A673 (cell line): ENCODE measurements at regions not wholly inside any gene's neighbourhood (a gene's known extent, or its start where the extent isn't known, plus 50 kb on each side); places are given as distances from the start of the nearest gene placed in this dataset.

Experiments
- BruUV-seq: library from RNA; stranded (reverse); fragments of 400-500 nt; replicated peaks from 2 replicates; lab custom pipeline; 2021; lab: Mats Ljungman, UMichigan
- CTCF ChIA-PET: fragments of 300-600 bp; sonication (Branson Sonifier 250); formaldehyde crosslinking; loops from one replicate; lab custom pipeline; 2022; ENCODE audit warnings: antibody characterized with exemption; lab: Charles Lee
- POLR2A ChIA-PET: fragments of 300-600 bp; sonication (Branson Sonifier 250); formaldehyde crosslinking; loops from one replicate; lab custom pipeline; 2022; ENCODE audit warnings: antibody characterized with exemption; ENCODE audit not compliant: low non-redundant PET; lab: Charles Lee
- DNase-seq: peaks from one replicate; pipeline ENCODE4 v3.0.0-alpha.2; 2015; ENCODE audit warnings: low spot score
- H3K27ac ChIP-seq: fragments of 200-600 bp; sonication (generic); 2 replicates; pipeline ENCODE4 v1.5.1; 2016; ENCODE audit warnings: mixed run types, low read depth, mild to moderate bottlenecking, mixed read lengths, antibody characterized with exemption, low read length; ENCODE audit not compliant: poor library complexity, severe bottlenecking
- H3K27me3 ChIP-seq: fragments of 200-600 bp; sonication (generic); replicated peaks from 2 replicates; pipeline ENCODE4 v1.6.1; 2017; ENCODE audit warnings: mixed run types, low read depth, mild to moderate bottlenecking, mixed read lengths, antibody characterized with exemption, low read length; ENCODE audit not compliant: insufficient read depth, poor library complexity
- H3K36me3 ChIP-seq: fragments of 200-600 bp; sonication (generic); 2 replicates; pipeline ENCODE4 v1.6.1; 2016; ENCODE audit warnings: mixed run types, mild to moderate bottlenecking, mixed read lengths, antibody characterized with exemption, low read length; ENCODE audit not compliant: insufficient read depth, poor library complexity, severe bottlenecking
- H3K4me1 ChIP-seq: fragments of 200-600 bp; sonication (generic); 2 replicates; pipeline ENCODE4 v1.6.1; 2017; ENCODE audit warnings: mixed run types, mild to moderate bottlenecking, mixed read lengths, antibody characterized with exemption, low read length; ENCODE audit not compliant: insufficient read depth, poor library complexity, severe bottlenecking
- H3K4me3 ChIP-seq: fragments of 200-600 bp; sonication (generic); 2 replicates; pipeline ENCODE4 v1.5.1; 2016; ENCODE audit warnings: low read depth, mixed run types, mild to moderate bottlenecking, mixed read lengths, low read length; ENCODE audit not compliant: poor library complexity, severe bottlenecking
- H3K9me3 ChIP-seq: fragments of 200-600 bp; sonication (generic); 2 replicates; pipeline ENCODE4 v1.6.1; 2016; ENCODE audit warnings: mixed run types, low read depth, mild to moderate bottlenecking, mixed read lengths, antibody characterized with exemption, low read length; ENCODE audit not compliant: poor library complexity, severe bottlenecking
- EZH2 ChIP-seq: fragments of 200-600 bp; sonication (generic); IDR thresholded peaks from 2 replicates; pipeline ENCODE4 v1.6.1; 2017; ENCODE audit warnings: borderline replicate concordance, low read depth, mild to moderate bottlenecking, mixed read lengths, antibody characterized with exemption, low read length; ENCODE audit not compliant: poor library complexity, severe bottlenecking
- intact Hi-C: fragments of 100-400 bp; cut with micrococcal nuclease; formaldehyde crosslinking; loops from one replicate; pipeline ENCODE4 v1.10.0; 2022; ENCODE audit not compliant: unreplicated experiment
- TF ChIP-seq, protein P1 (sequence below): fragments of 300-800, 200-600 bp; sonication (generic); conservative IDR thresholded peaks from 2 replicates; pipeline ENCODE4 v1.5.1; 2017; ENCODE audit warnings: low read depth, mild to moderate bottlenecking, antibody characterized with exemption, low read length, moderate library complexity, mixed read lengths

DNA sequence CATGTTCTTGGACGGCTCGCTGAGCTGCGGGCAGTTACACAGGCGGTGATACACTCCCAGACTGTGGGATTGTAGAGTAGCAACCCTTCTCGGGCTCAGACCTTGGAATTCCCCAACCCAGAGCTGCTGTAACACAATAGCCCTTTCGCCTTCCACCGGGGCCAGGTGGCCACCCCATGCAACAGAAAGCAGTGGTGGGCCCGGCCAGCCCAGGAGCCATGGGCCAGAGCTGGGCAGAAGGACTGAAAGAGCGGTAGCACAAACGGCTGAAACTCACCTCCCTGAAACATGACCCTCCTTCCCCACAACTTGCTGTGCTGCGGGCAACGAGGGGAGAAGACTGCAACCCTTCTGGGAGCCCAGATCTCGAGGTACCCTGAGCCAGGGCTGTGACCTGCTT is 429.0 kb downstream of the SLITRK1 start:
- H3K4me3 ChIP-seq = no peak overlapping the region
- H3K27me3 ChIP-seq = no peaks in the 10 kb centered on the region
- no peaks in the 10 kb centered on the region for H3K9me3 ChIP-seq
- no peaks in the 10 kb centered on the region for H3K36me3 ChIP-seq
- H3K4me1 ChIP-seq = no peaks in the 10 kb centered on the region
- CTCF ChIA-PET = no interaction called here
- no peak for DNase-seq
- POLR2A ChIA-PET = no interaction called here
- intact Hi-C loops = no loop called here
- no peak overlapping the region for H3K27ac ChIP-seq
- TF ChIP-seq EZH2 = no peak
- TF ChIP-seq, protein P1, sequence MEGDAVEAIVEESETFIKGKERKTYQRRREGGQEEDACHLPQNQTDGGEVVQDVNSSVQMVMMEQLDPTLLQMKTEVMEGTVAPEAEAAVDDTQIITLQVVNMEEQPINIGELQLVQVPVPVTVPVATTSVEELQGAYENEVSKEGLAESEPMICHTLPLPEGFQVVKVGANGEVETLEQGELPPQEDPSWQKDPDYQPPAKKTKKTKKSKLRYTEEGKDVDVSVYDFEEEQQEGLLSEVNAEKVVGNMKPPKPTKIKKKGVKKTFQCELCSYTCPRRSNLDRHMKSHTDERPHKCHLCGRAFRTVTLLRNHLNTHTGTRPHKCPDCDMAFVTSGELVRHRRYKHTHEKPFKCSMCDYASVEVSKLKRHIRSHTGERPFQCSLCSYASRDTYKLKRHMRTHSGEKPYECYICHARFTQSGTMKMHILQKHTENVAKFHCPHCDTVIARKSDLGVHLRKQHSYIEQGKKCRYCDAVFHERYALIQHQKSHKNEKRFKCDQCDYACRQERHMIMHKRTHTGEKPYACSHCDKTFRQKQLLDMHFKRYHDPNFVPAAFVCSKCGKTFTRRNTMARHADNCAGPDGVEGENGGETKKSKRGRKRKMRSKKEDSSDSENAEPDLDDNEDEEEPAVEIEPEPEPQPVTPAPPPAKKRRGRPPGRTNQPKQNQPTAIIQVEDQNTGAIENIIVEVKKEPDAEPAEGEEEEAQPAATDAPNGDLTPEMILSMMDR = no peak
- BruUV-seq = no TSS peak

DNA sequence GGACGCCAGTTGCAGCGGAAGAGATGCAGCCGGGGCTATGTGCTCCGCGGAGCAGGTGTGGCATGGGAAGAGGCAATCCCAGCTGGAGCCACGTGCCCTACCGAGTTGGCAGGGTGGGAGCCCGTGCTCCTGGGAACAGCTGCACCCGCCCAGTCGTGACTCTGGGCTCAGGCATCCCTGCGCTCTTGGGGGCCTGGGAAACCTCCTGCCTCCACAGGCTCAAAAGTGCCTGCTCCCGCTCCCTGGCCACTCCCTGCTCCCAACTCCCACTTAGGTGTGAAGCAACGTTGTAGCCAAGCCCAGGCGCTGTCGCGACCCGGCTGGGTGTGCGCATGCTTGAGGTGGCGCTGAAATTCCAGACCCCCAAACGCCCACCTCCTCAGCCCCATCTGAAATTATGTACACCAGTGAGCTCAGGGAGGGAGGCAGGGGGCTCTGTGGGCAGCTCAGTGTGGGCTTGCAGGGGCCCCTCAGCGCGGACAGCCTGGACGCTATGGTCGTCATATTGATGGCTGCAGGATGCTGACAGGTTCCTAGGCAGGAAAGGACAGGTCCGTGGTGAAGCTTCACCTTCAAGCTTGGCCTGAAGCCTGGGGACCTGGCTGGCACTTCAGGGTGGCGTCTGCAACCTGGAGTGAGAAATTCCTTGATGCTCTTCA is 429.9 kb downstream of the SLITRK1 start:
- no TSS peak for BruUV-seq
- TF ChIP-seq EZH2 = no peak
- TF ChIP-seq, protein P1 = no peak
- ChIA-PET CTCF (no interaction called here), POLR2A (no interaction called here)
- no peak for DNase-seq
- Histone ChIP-seq H3K27ac (no peak overlapping the region), H3K36me3 (no peaks in the 10 kb centered on the region), H3K27me3 (no peaks in the 10 kb centered on the region), H3K9me3 (no peaks in the 10 kb centered on the region), H3K4me3 (no peak overlapping the region), H3K4me1 (no peaks in the 10 kb centered on the region)
- intact Hi-C loops = no loop called here

DNA sequence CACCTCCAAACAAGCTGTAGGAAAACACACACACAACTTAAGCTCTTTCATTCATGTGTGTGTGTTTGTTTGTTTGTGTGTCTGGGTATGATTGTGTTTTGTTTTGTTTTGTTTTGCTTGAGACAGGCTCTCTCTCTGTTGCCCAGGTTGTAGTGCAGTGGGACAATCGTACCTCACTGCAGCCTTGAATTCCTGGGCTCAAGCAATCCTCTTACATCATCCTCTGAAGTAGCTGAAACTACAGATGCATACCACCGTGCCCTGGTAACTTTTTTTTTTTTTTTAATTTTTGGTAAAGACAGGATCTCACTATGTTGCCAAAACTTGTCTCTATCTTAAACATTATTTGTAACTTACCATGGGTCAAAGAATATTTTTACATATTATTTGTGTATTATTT is 431.7 kb downstream of the SLITRK1 start:
- no peaks in the 10 kb centered on the region for H3K9me3 ChIP-seq
- no peak overlapping the region for H3K4me3 ChIP-seq
- H3K27ac ChIP-seq = no peak overlapping the region
- DNase-seq = no peak
- H3K4me1 ChIP-seq = no peaks in the 10 kb centered on the region
- ChIA-PET CTCF (no interaction called here), POLR2A (interaction anchor here (0.7 kb wide), 1 partner anchor 13 kb away, joined by 5 read pairs; no protein-coding TSS in a partner anchor)
- no TSS peak for BruUV-seq
- intact Hi-C loops = no loop called here
- H3K36me3 ChIP-seq = no peaks in the 10 kb centered on the region
- H3K27me3 ChIP-seq = no peaks in the 10 kb centered on the region
- TF ChIP-seq, protein P1 = no peak
- no peak for TF ChIP-seq EZH2
